ENCODE measurements at regions not wholly inside any gene's neighbourhood (a gene's known extent, or its start where the extent isn't known, plus 50 kb on each side); places are given as distances from the start of the nearest gene placed in this dataset.

- no peak for DNase-seq (ENCODE audit: low spot score)
Observed at GRCh38 chr11:92276773-92277172, 52.2 kb downstream of the FAT3 start.

GRCh38 chr11:92277871-92278270, 53.3 kb downstream of the FAT3 start:
- no peak for DNase-seq (ENCODE audit: low spot score)

DNA sequence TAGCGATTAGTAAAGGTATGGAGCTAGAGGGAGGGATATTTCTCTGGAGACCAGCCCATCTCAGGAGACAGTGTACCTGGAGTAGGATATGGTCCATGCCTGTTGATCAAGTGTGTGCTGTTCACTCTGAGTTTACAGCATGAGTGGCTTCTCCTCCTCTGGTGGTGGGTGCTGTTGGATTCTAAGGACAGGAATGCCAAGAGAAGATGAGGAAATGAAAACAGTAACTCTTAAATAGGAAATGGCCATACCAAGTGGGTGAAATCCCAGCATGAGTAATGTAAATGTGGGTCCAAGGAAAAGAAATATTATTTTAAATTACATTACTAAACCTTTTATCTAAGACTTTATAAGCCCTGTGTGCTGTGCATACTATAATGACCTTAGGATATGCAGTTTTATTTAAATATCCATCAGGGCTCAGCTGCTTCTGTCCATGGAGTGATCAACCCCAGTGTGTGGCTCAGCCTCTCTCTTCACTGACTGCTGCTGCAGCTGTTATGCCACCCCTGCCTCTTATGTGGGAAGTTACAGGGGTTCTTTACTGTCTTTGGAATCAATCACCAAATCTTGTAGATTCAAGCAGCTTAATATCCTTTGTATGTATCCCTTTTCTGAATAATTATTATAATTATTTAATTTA, 54.3 kb downstream of the FAT3 start:
- no peak for DNase-seq (ENCODE audit: low spot score)

DNA sequence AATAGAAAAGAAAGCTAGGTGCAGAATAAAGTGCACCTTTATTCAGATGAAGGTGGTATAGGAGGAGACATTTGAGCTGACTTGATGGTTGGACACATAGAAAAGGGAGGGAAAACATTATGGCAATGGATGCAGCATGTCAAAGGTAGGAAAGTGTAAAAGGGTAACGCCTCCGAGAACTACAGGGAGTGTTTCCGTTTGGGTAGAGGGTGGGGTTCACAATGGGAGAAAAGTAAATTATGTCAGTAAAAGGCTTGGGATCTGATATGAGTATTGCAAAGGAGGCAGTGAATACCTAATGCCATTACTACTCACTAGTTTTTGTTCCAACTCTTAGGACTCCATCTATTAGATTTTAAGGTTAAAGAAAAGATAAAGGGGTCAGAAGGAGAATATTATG, 59.5 kb downstream of the FAT3 start:
- DNase-seq (ENCODE audit: low spot score), result no peak

- no peak for DNase-seq (ENCODE audit: low spot score)
Observed at GRCh38 chr11:92284558-92284957, 59.9 kb downstream of the FAT3 start.

- no peak for DNase-seq (ENCODE audit: low spot score)
Observed at GRCh38 chr11:92285776-92286175, 61.2 kb downstream of the FAT3 start.

- DNase-seq (ENCODE audit: low spot score), result no peak
Observed at GRCh38 chr11:92286709-92287108, 62.1 kb downstream of the FAT3 start.

- DNase-seq (ENCODE audit: low spot score), result no peak
Observed at GRCh38 chr11:92295175-92296137, 70.8 kb downstream of the FAT3 start.

- no peak for DNase-seq (ENCODE audit: low spot score)
Observed at GRCh38 chr11:92296138-92296515, 71.5 kb downstream of the FAT3 start.

- no peak for DNase-seq (ENCODE audit: low spot score)
Observed at GRCh38 chr11:92297567-92298553, 73.2 kb downstream of the FAT3 start.

- DNase-seq (ENCODE audit: low spot score), result no peak
Observed at GRCh38 chr11:92300876-92301275, 76.3 kb downstream of the FAT3 start.

DNA sequence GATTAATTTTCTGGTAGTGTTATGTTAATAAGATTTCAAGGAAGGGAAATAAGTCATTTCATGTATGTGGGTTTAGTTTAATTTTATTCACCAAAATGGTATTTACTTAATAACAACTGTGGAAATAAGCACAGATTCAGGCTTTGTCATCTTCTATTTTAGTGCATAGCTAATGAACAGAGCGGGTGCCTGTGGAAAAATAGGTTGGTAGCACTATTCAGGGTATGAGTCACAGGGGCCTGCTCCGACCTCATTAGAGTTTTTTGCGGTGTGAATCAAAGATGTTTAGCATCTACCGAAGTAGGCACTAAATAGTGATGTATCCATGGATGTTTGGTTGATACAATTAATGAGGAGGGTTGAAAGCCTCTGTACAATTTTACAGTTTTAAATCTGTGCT, 78.2 kb downstream of the FAT3 start:
- DNase-seq (ENCODE audit: low spot score), result no peak

- DNase-seq (ENCODE audit: low spot score), result no peak
Observed at GRCh38 chr11:92304271-92304670, 79.7 kb downstream of the FAT3 start.

GRCh38 chr11:92306966-92307510, 82.4 kb downstream of the FAT3 start:
- DNase-seq (ENCODE audit: low spot score), result no peak

- DNase-seq (ENCODE audit: low spot score), result no peak
Observed at GRCh38 chr11:92308366-92308765, 83.7 kb downstream of the FAT3 start.

DNA sequence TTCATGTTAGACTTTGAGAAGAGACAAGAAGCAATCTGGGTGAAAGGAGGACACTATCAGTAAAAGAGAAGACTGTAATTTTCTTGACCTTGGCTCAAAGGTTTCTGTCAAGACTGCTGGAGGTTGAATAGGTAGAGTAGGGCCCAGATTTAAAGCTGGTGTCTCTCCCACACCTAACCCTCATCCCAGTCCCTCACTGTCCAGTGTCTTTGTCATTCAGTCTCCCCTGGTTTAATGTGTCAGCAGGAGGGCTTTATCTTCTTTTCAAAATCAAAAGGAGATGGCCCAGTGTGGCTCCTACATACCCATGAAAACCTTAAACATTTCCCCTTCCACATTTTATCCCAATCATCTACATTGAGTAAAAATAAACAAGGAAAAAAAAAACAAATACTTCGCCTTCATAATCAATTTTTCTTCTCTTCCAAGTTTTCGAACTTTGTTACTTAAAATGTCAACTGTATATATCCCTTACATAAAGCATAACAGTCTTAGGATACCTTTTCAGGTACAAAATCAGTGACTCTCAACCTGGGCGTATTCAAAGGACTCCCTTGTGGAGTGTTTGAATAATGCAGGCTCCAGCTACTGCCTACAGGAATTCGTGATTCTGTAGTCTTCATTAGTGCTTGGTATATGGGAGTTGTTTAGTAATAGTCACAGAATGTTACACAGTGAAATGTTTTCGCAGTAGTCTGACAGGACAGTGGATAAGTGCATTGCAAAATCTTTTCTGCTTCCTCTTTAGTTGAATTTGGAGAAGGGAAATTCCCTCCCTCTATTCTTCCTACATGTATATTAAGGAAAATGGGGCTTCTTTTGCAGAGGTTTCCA, 87.2 kb downstream of the FAT3 start:
- peak; percentile 66 for DNase-seq (ENCODE audit: low spot score)

GRCh38 chr11:92313784-92314183, 89.2 kb downstream of the FAT3 start:
- DNase-seq (ENCODE audit: low spot score), result no peak

DNA sequence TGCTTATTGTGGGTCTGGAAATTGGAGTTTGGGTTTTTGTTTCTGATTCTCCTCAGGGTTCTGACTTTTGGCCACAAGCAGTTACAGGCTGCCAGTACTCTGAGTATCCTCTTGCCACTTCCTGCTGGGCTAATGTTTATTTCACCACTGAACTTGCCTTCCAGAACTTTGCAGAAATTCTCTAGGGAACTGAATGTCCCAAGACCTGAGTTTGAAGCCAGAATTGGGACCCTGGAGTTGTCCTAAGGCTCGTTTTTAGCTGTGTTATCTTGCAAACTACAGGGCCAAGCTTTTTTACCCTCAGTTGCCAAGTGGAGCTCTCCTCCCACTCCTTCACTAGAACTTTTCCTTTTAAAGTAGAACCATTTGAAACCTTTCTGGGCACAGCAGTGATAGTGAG, 89.9 kb downstream of the FAT3 start:
- no peak for DNase-seq (ENCODE audit: low spot score)

DNA sequence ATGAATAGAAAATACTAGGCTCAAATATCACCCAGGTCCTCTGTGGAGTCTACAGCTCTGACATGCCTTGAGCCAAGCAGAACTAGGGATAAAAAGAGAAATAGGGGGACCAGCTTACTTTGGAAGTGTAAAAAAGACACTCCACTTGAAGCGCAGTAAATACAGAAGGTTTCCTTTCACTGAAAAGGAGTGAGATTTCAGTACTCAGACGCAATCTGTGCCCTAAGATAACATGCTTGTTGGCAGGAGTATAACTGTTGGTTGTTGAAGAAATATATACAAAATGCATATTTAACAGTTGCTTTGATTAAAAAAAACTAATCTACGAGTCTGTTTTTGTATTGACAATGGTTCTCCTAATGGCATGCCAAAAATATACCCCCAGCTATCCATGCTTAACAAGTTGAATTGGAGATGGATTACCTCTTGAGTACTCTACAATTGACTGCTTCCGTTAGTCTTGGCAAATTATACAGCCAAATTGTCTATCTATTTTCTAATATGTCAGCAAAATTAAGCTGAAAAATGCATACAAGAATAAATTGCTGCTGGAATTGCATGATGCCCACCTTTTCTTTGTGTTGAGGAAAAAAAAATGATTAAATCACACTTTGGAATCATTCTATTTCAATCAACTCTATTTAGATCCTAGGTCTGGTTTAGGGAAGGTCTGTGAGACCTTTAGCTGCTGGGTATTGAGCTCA, 91.6 kb downstream of the FAT3 start:
- no peak for DNase-seq (ENCODE audit: low spot score)

DNA sequence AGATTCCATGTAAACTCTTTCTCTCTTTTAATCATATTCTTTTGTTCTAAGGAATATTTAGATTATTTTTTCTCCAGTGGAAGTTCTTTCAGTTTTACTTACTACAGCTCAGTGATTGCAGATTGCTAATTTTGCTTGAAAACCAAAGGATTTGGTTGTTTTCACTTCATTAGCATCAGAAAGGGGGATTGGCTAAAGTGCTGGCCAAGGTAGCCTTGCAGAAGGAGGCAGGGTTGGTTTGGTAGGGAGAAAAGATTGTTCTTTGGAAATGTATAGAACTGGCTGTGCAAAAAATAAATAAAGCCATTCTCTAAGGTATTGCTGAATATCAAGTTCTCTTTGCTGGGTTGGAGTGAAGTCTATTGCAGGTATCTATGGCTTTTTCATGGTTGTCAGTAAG, 92.6 kb downstream of the FAT3 start:
- no peak for DNase-seq (ENCODE audit: low spot score)
